ENCODE measurements at regions not wholly inside any gene's neighbourhood (a gene's known extent, or its start where the extent isn't known, plus 50 kb on each side); places are given as distances from the start of the nearest gene placed in this dataset.

DNA sequence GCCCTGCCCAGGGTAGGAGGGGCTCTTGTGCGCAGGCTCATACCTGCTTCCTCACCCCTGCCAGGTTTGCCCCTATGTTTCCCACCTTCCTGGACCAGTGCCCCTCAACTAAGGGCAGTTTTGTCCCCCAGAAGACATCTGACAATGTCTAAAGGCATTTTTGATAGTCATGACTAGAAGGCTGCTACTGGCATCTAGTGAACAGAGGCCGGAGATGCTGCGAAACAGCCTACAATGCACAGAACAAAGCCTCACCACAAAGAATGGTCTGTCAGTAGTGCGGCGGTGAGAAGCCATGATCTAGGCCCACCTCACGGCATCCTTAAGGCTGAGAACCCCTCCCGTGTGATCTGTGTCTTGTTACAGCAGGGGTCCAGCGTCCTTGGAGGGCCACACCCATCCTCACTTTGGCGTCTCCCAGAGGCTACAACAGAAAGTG lies 96.0 kb downstream of the TMEM17 start:
- TF ChIP-seq, protein P1, sequence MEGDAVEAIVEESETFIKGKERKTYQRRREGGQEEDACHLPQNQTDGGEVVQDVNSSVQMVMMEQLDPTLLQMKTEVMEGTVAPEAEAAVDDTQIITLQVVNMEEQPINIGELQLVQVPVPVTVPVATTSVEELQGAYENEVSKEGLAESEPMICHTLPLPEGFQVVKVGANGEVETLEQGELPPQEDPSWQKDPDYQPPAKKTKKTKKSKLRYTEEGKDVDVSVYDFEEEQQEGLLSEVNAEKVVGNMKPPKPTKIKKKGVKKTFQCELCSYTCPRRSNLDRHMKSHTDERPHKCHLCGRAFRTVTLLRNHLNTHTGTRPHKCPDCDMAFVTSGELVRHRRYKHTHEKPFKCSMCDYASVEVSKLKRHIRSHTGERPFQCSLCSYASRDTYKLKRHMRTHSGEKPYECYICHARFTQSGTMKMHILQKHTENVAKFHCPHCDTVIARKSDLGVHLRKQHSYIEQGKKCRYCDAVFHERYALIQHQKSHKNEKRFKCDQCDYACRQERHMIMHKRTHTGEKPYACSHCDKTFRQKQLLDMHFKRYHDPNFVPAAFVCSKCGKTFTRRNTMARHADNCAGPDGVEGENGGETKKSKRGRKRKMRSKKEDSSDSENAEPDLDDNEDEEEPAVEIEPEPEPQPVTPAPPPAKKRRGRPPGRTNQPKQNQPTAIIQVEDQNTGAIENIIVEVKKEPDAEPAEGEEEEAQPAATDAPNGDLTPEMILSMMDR (IDR thresholded peaks at IDR 0.05), result no peak
- TF ChIP-seq POLR2A (IDR thresholded peaks at IDR 0.05) (no peak), POLR2AphosphoS5 (IDR thresholded peaks at IDR 0.05) (no peak)
